K562 (cell line): ENCODE measurements at regions not wholly inside any gene's neighbourhood (a gene's known extent, or its start where the extent isn't known, plus 50 kb on each side); places are given as distances from the start of the nearest gene placed in this dataset.

Experiments
- ETV6 ChIP-seq, 3 experiments: fragments of 150-350 bp in 1 of 3; sonication (generic) in 1 of 3; formaldehyde crosslinking in 1 of 3; IDR thresholded peaks; 2 replicates each; pipeline versions ENCODE4 v1.6.1 to v1.8.0; 2014 to 2022; ENCODE audit warnings: borderline replicate concordance in 2 of 3, low read depth in 2 of 3, antibody characterized with exemption in 1 of 3, low read length in 1 of 3, mild to moderate bottlenecking in 1 of 3, missing genetic modification reagents in 1 of 3
- EZH2 ChIP-seq: IDR thresholded peaks from 2 replicates; pipeline ENCODE4 v1.6.1; 2012; ENCODE audit warnings: low read depth, mild to moderate bottlenecking, inconsistent platforms, low read length, borderline replicate concordance
- SIX5 ChIP-seq, 2 experiments: IDR thresholded peaks; 2 replicates each; pipeline ENCODE4 v1.6.1; 2011; ENCODE audit warnings: low read length in 2 of 2, borderline replicate concordance in 1 of 2, low read depth in 1 of 2, mild to moderate bottlenecking in 1 of 2, moderate library complexity in 1 of 2; ENCODE audit not compliant: insufficient read depth in 1 of 2
- SRSF9 ChIP-seq: fragments of 200-400 bp; formaldehyde crosslinking; IDR thresholded peaks from 2 replicates; pipeline ENCODE4 v1.6.1; 2017; ENCODE audit warnings: low read depth, low read length, borderline replicate concordance
- ZNF384 ChIP-seq: IDR thresholded peaks from 2 replicates; pipeline ENCODE4 v1.6.1; 2012; ENCODE audit warnings: low read depth, low read length, improper control_type of control experiment
- TF ChIP-seq, protein P1 (sequence below): sonication (generic); formaldehyde crosslinking; IDR thresholded peaks from 2 replicates; pipeline ENCODE4 v1.9.0; 2022; ENCODE audit warnings: mild to moderate bottlenecking, missing genetic modification reagents
- TF ChIP-seq, protein P2 (sequence below), 3 experiments: IDR thresholded peaks in 2 of 3; conservative IDR thresholded peaks in 1 of 3; 2 replicates each; pipeline ENCODE4 v1.5.1; 2011 to 2012; ENCODE audit warnings: low read length in 3 of 3, mild to moderate bottlenecking in 3 of 3, control low read depth in 2 of 3, improper control_type of control experiment in 1 of 3, inconsistent platforms in 1 of 3, low read depth in 1 of 3, mixed read lengths in 1 of 3, moderate library complexity in 1 of 3; ENCODE audit not compliant: insufficient read depth in 2 of 3

GRCh38 chr12:92496790-92497189 lies 206.0 kb upstream of the PLEKHG7 start:
- no peak for TF ChIP-seq ZNF384
- TF ChIP-seq EZH2: no peak
- TF ChIP-seq SRSF9: no peak
- TF ChIP-seq, protein P1, sequence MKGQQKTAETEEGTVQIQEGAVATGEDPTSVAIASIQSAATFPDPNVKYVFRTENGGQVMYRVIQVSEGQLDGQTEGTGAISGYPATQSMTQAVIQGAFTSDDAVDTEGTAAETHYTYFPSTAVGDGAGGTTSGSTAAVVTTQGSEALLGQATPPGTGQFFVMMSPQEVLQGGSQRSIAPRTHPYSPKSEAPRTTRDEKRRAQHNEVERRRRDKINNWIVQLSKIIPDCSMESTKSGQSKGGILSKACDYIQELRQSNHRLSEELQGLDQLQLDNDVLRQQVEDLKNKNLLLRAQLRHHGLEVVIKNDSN (CRISPR knock-in tag): no peak
- no peak for TF ChIP-seq SIX5 (IDR thresholded peaks at IDR 0.05; ENCODE audit: borderline replicate concordance in 1 of 2, insufficient read depth in 1 of 2, low read depth in 1 of 2, low read length in 2 of 2)
- TF ChIP-seq ETV6 (IDR thresholded peaks at IDR 0.05; ENCODE audit: borderline replicate concordance in 1 of 2, low read depth in 2 of 2, low read length in 1 of 2): no peak
- TF ChIP-seq ETV6 (CRISPR knock-in tag; IDR thresholded peaks at IDR 0.05; ENCODE audit: borderline replicate concordance): no peak
- TF ChIP-seq, protein P2, sequence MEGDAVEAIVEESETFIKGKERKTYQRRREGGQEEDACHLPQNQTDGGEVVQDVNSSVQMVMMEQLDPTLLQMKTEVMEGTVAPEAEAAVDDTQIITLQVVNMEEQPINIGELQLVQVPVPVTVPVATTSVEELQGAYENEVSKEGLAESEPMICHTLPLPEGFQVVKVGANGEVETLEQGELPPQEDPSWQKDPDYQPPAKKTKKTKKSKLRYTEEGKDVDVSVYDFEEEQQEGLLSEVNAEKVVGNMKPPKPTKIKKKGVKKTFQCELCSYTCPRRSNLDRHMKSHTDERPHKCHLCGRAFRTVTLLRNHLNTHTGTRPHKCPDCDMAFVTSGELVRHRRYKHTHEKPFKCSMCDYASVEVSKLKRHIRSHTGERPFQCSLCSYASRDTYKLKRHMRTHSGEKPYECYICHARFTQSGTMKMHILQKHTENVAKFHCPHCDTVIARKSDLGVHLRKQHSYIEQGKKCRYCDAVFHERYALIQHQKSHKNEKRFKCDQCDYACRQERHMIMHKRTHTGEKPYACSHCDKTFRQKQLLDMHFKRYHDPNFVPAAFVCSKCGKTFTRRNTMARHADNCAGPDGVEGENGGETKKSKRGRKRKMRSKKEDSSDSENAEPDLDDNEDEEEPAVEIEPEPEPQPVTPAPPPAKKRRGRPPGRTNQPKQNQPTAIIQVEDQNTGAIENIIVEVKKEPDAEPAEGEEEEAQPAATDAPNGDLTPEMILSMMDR (IDR thresholded peaks at IDR 0.05 in 2 of 3, conservative IDR thresholded peaks at IDR 0.05 in 1 of 3; ENCODE audit: insufficient read depth in 2 of 3, low read depth in 1 of 3, low read length in 3 of 3): no peak
